Neural progenitor cell (in vitro differentiated cells): ENCODE measurements at regions not wholly inside any gene's neighbourhood (a gene's known extent, or its start where the extent isn't known, plus 50 kb on each side); places are given as distances from the start of the nearest gene placed in this dataset.

Experiments used
- EZH2 ChIP-seq: fragments of 200-600 bp; sonication (generic); IDR thresholded peaks from 2 replicates; pipeline ENCODE4 v1.6.1; 2017; ENCODE audit warnings: antibody characterized with exemption, mild to moderate bottlenecking, moderate library complexity
- TF ChIP-seq, protein P1 (sequence below): fragments of 200-600 bp; sonication (generic); IDR thresholded peaks from 2 replicates; pipeline ENCODE4 v1.5.1; 2017; ENCODE audit warnings: antibody characterized with exemption, mild to moderate bottlenecking

DNA sequence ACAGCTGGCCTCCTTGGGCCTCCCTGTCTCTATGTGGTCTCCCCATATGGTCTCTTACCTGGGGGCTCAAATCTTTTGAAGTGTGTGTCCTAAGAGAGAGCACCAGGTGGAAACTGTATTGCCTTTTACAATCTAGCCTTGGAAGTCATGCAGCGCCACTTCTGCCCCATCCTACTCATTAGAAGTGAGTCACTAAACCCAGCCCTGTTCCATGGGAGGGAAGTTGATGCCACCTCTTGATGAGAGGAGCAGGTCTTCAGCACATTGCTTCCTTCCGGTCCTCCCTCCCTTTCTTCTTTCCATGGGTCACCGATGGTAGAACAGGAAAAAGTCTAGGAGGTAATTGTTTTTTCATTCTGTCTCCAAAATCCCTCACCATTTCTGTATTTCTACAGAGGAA lies 156.3 kb downstream of the FOXA2 start:
- TF ChIP-seq, protein P1, sequence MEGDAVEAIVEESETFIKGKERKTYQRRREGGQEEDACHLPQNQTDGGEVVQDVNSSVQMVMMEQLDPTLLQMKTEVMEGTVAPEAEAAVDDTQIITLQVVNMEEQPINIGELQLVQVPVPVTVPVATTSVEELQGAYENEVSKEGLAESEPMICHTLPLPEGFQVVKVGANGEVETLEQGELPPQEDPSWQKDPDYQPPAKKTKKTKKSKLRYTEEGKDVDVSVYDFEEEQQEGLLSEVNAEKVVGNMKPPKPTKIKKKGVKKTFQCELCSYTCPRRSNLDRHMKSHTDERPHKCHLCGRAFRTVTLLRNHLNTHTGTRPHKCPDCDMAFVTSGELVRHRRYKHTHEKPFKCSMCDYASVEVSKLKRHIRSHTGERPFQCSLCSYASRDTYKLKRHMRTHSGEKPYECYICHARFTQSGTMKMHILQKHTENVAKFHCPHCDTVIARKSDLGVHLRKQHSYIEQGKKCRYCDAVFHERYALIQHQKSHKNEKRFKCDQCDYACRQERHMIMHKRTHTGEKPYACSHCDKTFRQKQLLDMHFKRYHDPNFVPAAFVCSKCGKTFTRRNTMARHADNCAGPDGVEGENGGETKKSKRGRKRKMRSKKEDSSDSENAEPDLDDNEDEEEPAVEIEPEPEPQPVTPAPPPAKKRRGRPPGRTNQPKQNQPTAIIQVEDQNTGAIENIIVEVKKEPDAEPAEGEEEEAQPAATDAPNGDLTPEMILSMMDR = no peak
- no peak for TF ChIP-seq EZH2
